NB4 (cell line): ENCODE measurements at regions not wholly inside any gene's neighbourhood (a gene's known extent, or its start where the extent isn't known, plus 50 kb on each side); places are given as distances from the start of the nearest gene placed in this dataset.

Source experiments
- DNase-seq: peaks from one replicate; pipeline ENCODE4 v3.0.0; 2010; ENCODE audit warnings: low read depth
- H3K4me3 ChIP-seq: one replicate; pipeline ENCODE4 v1.5.1; 2011; ENCODE audit warnings: mild to moderate bottlenecking, low read depth, low read length, moderate library complexity
- CTCF ChIP-seq: IDR thresholded peaks from one replicate; pipeline ENCODE4 v1.5.1; 2012; ENCODE audit warnings: low read depth, low read length
- MYC ChIP-seq: IDR thresholded peaks from 2 replicates; pipeline ENCODE4 v1.6.1; 2011; ENCODE audit warnings: low read depth, low read length
- POLR2A ChIP-seq: IDR thresholded peaks from 2 replicates; pipeline ENCODE4 v1.6.1; 2011; ENCODE audit warnings: mild to moderate bottlenecking; ENCODE audit not compliant: insufficient read length; ENCODE audit errors: extremely low read depth
- TF ChIP-seq, protein P1 (sequence below): IDR thresholded peaks from 2 replicates; pipeline ENCODE4 v1.6.1; 2011; ENCODE audit warnings: low read depth, low read length

GRCh38 chr2:145584353-145584752 is 1064.4 kb upstream of the ZEB2 start:
- TF ChIP-seq MYC (no peak), CTCF (no peak), POLR2A (no peak)
- TF ChIP-seq, protein P1, sequence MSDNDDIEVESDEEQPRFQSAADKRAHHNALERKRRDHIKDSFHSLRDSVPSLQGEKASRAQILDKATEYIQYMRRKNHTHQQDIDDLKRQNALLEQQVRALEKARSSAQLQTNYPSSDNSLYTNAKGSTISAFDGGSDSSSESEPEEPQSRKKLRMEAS = 0 out of 2 replicates have a peak, but pooled peaks have one; percentile 8
- peak; percentile 72 for DNase-seq

GRCh38 chr2:145573608-145574007 is 1053.7 kb upstream of the ZEB2 start:
- DNase-seq = no peak
- no peak overlapping the region for H3K4me3 ChIP-seq
- TF ChIP-seq MYC = no peak
- no peak for TF ChIP-seq CTCF
- TF ChIP-seq, protein P1 = no peak
- TF ChIP-seq POLR2A = no peak

More at GRCh38 chr2:145584353-145584752, 1064.4 kb upstream of the ZEB2 start:
- H3K4me3 ChIP-seq = no peak overlapping the region

DNA sequence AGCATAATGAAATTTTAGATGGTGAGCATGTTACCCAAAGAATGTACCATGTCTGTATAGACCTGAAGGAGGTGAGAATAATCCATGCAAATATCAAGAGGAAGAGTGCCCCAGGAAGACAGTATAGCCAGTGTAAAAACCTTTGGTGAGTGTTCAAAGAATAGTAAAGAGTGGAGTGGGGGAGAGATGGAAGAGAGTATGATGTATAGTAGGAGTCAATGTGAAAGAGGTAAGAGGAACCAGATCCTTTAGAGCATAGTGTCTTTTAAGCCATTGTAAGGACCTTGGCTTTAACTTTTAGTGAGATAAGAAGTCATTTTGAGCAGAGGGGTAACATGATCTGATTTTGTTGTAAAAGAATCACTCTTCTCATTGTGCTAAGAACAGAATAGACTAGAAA is 1052.3 kb upstream of the ZEB2 start:
- no peak overlapping the region for H3K4me3 ChIP-seq
- DNase-seq = no peak
- TF ChIP-seq, protein P1 = no peak
- no peak for TF ChIP-seq MYC
- TF ChIP-seq CTCF = no peak
- TF ChIP-seq POLR2A = no peak

GRCh38 chr2:145569108-145569507 is 1049.2 kb upstream of the ZEB2 start:
- no peak overlapping the region for H3K4me3 ChIP-seq
- no peak for DNase-seq
- TF ChIP-seq, protein P1 = no peak
- TF ChIP-seq POLR2A = no peak
- TF ChIP-seq CTCF = no peak
- no peak for TF ChIP-seq MYC

DNA sequence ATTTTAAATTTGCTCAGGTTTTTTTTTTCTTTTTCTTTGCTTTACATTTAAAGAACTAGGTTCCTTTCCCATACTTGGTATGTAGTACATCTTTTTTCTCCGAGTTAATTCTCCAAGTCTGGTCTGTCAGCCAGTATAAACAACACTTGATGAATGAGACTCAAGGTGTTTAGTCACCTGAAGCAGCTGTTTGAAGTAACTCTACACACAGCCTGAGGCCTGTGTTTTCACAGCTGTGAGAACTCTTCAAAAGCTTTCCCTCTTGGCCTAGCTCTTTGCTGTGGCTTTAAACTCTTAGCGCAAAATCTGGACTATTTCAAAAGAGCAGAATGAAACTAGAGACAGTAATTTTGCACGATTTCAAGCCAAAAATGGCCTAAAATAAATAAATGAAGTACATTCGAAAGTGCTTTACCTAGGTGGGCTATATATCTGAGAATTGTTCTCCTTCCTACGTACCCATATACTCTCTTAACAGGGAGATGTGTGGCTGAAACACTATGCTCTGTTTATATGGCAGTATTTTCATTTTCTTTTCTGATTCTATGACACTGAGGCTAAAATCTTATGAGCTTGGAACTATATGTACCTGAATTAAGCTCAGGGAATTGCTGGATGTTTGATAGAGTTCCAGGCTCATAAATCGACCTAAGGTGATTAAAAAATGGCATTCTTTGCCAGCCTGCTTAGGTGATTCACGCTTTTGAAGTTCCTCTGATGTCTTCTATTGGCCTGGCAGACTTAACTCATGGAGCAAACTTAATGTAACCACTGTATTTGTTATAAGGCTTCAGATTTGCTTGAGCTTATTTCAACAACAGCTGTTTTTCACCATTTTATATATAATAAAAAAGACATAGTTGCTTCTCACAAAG is 1044.1 kb upstream of the ZEB2 start:
- H3K4me3 ChIP-seq = no peak overlapping the region
- TF ChIP-seq CTCF (no peak), POLR2A (no peak), MYC (no peak)
- TF ChIP-seq, protein P1 = no peak
- DNase-seq = no peak
